Bronchial epithelial cell (primary cell): ENCODE measurements at regions not wholly inside any gene's neighbourhood (a gene's known extent, or its start where the extent isn't known, plus 50 kb on each side); places are given as distances from the start of the nearest gene placed in this dataset.

Source experiments
- DNase-seq: peaks from one replicate; pipeline ENCODE4 v3.0.0-alpha.2; 2010; ENCODE audit warnings: low read depth
- FAIRE-seq: peaks from 2 replicates; lab custom pipeline; 2011; peaks lifted over from hg19 to GRCh38; lab: Jason Lieb, UNC
- H3K27me3 ChIP-seq: 2 replicates; pipeline ENCODE4 v1.5.1; 2011; ENCODE audit warnings: low read length; ENCODE audit not compliant: control insufficient read depth, insufficient read depth
- H3K36me3 ChIP-seq: 2 replicates; pipeline ENCODE4 v1.5.1; 2011; ENCODE audit warnings: low read length; ENCODE audit not compliant: control insufficient read depth, insufficient read depth
- H3K4me3 ChIP-seq: 2 replicates; pipeline ENCODE4 v1.5.1; 2011; ENCODE audit warnings: mild to moderate bottlenecking, low read depth, low read length, control low read depth
- TF ChIP-seq, protein P1 (sequence below): IDR thresholded peaks from 2 replicates; pipeline ENCODE4 v1.5.1; 2011; ENCODE audit warnings: mild to moderate bottlenecking, moderate library complexity, low read length, control low read depth, inconsistent platforms; ENCODE audit not compliant: insufficient read depth, severe bottlenecking

DNA sequence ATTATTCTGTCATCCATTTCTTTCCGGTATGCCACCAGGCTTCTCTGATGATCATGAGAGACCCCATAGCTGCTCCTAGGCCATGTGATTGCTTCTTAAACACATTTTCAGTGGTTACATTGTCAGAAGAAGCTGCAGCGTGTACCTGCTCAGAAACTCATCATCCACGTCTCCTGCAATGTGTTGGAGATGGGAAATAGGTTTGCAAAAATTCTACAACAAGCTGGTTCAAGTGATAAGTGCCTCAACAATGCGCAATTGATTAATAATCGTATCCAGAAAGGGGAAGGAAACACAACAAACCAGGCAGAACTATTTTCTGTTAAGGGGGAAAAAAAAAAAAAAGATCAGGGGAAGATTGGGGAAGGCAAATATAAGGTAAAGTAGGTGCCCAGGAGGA is 75.7 kb upstream of the THUMPD2 start:
- no peaks in the 10 kb centered on the region for H3K36me3 ChIP-seq
- H3K27me3 ChIP-seq, result no peaks in the 10 kb centered on the region
- no peak overlapping the region for H3K4me3 ChIP-seq
- FAIRE-seq (peak; percentile 18), DNase-seq (no peak)
- TF ChIP-seq, protein P1, sequence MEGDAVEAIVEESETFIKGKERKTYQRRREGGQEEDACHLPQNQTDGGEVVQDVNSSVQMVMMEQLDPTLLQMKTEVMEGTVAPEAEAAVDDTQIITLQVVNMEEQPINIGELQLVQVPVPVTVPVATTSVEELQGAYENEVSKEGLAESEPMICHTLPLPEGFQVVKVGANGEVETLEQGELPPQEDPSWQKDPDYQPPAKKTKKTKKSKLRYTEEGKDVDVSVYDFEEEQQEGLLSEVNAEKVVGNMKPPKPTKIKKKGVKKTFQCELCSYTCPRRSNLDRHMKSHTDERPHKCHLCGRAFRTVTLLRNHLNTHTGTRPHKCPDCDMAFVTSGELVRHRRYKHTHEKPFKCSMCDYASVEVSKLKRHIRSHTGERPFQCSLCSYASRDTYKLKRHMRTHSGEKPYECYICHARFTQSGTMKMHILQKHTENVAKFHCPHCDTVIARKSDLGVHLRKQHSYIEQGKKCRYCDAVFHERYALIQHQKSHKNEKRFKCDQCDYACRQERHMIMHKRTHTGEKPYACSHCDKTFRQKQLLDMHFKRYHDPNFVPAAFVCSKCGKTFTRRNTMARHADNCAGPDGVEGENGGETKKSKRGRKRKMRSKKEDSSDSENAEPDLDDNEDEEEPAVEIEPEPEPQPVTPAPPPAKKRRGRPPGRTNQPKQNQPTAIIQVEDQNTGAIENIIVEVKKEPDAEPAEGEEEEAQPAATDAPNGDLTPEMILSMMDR, result no peak

DNA sequence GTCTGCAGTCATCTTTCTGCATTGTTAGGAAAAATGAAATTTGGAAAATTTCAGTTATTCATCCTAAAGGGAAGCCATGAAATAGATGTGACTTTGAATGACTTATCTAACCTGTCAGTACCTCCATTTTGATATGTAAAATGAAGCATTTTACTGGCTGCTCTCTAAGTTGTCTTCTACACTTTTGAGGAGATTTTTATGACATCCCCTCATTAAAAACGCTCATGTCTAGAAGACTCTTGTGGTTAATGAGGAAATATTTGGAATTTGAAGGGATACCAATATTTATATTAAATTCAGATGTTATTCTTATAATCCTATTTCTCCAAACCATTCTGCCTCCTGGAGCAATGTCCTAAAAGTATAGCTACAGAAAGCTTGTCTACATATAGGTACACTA is 73.8 kb upstream of the THUMPD2 start:
- no peaks in the 10 kb centered on the region for H3K27me3 ChIP-seq
- TF ChIP-seq, protein P1, result no peak
- H3K4me3 ChIP-seq, result no peak overlapping the region
- DNase-seq (no peak), FAIRE-seq (no peak)
- H3K36me3 ChIP-seq, result no peaks in the 10 kb centered on the region

DNA sequence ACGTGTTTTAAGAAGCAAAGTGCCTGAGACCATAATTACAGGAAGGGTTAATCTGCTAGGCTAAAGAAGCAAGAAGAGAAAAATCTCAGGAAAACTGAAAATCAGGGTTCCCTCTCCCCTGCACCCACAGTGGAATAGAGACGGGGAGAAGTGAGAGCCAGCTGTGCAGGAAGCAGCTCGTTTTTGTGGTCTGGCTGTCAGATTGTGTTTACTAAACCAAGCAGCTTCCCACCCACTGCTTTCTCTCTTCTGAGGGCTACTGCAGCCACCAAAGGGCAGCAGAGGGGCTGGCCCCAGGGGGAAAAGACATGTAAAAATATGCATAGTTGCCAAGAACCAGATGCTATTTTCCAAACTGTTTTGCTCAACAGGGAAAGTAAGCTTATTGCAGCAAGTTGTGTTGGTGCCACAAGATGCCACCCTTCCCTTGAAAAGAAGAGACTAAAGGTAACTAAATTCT is 72.6 kb upstream of the THUMPD2 start:
- H3K27me3 ChIP-seq, result no peaks in the 10 kb centered on the region
- FAIRE-seq (no peak), DNase-seq (no peak)
- TF ChIP-seq, protein P1, result no peak
- H3K36me3 ChIP-seq, result no peaks in the 10 kb centered on the region
- H3K4me3 ChIP-seq, result no peak overlapping the region

DNA sequence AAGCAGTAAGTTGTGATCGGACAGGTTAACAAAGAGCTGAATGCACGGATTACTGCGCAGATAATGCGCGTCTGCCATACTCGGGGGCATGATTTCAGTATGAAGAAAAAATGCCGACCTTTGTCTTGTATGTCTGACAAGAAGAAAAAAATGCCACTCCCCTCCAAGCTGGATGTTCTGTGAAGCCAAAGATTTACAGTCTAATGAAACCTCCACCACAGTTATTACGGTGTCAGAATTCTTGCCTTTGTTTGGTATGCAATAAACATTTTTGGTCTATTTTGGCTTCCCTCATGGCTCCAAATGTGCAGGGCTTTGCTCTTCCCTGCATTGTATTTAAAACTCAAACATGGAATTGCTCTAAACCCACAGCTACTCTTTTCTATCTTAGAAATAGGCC is 72.2 kb upstream of the THUMPD2 start:
- Histone ChIP-seq H3K36me3 (no peaks in the 10 kb centered on the region), H3K27me3 (no peaks in the 10 kb centered on the region), H3K4me3 (no peak overlapping the region)
- FAIRE-seq, result no peak
- DNase-seq, result no peak
- TF ChIP-seq, protein P1, result no peak

DNA sequence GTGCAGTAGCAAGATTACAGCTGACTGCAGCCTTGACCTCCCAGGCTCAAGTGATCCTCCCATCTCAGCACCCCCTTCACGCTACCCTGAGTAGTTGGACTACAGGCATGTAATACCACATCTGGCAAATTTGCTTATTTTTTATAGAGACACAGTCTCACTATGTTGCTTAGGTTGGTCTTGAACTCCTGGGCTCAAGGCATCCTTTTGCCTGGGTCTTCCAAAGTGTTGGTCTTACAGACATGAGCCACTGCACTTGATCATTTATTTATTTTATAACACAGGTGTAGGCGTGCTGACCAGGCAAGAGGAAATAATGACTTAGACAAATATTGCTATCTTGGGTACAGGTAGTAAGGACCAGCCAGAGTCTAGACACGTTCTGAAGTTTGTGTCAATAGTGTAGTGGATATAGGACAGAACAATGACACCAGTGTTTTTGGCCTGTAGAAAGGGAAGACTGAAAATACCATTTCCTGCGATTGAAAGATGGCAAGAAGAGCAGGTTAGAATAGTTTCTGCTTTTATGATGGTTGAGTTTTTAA is 71.0 kb upstream of the THUMPD2 start:
- peak; percentile 63 for DNase-seq
- Histone ChIP-seq H3K27me3 (no peaks in the 10 kb centered on the region), H3K4me3 (no peak overlapping the region), H3K36me3 (no peaks in the 10 kb centered on the region)
- FAIRE-seq, result no peak
- TF ChIP-seq, protein P1, result no peak

DNA sequence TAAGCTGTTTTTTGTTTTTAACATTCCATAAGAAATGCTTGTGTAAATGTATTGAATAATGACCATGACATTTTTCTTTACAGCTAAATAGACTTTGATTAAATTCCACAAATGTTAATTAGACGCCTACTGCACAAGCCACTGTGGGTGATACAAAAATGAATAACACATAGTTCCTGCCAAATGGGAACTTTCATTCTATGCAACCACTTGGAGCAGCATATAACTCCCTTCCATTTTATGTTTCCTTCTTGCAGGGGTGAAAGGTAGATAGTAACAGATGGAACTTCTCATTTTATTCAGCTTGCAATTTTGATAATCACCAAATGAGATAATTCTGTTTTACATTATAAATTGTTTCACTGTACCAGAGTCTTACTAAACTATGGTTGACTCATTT is 70.0 kb upstream of the THUMPD2 start:
- DNase-seq (no peak), FAIRE-seq (no peak)
- Histone ChIP-seq H3K27me3 (no peaks in the 10 kb centered on the region), H3K36me3 (no peaks in the 10 kb centered on the region), H3K4me3 (no peak overlapping the region)
- TF ChIP-seq, protein P1, result no peak
